AG04450 (cell line): ENCODE measurements at regions not wholly inside any gene's neighbourhood (a gene's known extent, or its start where the extent isn't known, plus 50 kb on each side); places are given as distances from the start of the nearest gene placed in this dataset.

Experiments used
- CTCF ChIA-PET: fragments of 300-600, 350-600 bp; formaldehyde crosslinking; extraction: SDS; loops from one replicate; lab custom pipeline; 2022; ENCODE audit warnings: antibody characterized with exemption, inconsistent platforms; lab: Charles Lee
- POLR2A ChIA-PET: fragments of 350-600 bp; formaldehyde crosslinking; extraction: SDS; loops from one replicate; lab custom pipeline; 2021; ENCODE audit warnings: antibody characterized with exemption, inconsistent platforms; lab: Yijun Ruan, JAX
- DNase-seq: peaks from one replicate; pipeline ENCODE4 v3.0.0-alpha.2; 2011; ENCODE audit warnings: low read depth, low spot score
- H3K27ac ChIP-seq: one replicate; pipeline ENCODE4 v1.5.1; 2012; ENCODE audit warnings: low read depth, low read length, control low read depth
- H3K27me3 ChIP-seq: one replicate; pipeline ENCODE4 v1.6.0; 2012; ENCODE audit warnings: low read length; ENCODE audit not compliant: control insufficient read depth, insufficient read depth
- H3K4me3 ChIP-seq: 2 replicates; pipeline ENCODE4 v1.5.1; 2011; ENCODE audit warnings: mild to moderate bottlenecking, low read depth, low read length, control low read depth
- H3K9me3 ChIP-seq: 2 replicates; pipeline ENCODE4 v1.5.1; 2012; ENCODE audit warnings: low read length; ENCODE audit not compliant: control insufficient read depth, insufficient read depth
- TF ChIP-seq, protein P1 (sequence below): IDR thresholded peaks from 2 replicates; pipeline ENCODE4 v1.5.1; 2011; ENCODE audit warnings: low read depth, low read length, control low read depth, inconsistent platforms

DNA sequence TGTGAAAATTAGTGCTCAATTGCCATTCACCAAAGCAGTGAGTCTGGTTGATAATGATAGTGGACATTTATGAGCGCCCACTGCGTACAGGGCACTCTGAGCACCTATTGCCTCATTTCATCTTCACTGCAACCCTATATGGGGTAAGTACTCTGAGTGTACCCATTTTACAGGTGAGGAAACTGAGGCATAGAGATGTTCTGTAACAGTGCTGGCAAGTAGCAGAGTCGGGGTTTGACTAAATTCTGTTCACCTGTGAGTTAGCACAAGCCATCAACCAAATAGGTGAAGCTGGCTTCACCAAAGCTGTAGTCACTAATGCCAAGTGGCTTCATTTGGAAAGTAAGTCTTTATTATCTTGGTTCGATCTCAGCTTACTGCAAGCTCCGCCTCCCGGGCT is 135.8 kb downstream of the SPAG6 start:
- Histone ChIP-seq H3K9me3 (peaks cover 9% of the 10 kb centered on the region; the same call in 1 of the 2 replicates), H3K4me3 (no peak overlapping the region), H3K27me3 (peaks cover 50% of the 10 kb centered on the region), H3K27ac (no peak overlapping the region)
- CTCF ChIA-PET, result no interaction called here
- DNase-seq, result no peak
- POLR2A ChIA-PET, result no interaction called here
- TF ChIP-seq, protein P1, sequence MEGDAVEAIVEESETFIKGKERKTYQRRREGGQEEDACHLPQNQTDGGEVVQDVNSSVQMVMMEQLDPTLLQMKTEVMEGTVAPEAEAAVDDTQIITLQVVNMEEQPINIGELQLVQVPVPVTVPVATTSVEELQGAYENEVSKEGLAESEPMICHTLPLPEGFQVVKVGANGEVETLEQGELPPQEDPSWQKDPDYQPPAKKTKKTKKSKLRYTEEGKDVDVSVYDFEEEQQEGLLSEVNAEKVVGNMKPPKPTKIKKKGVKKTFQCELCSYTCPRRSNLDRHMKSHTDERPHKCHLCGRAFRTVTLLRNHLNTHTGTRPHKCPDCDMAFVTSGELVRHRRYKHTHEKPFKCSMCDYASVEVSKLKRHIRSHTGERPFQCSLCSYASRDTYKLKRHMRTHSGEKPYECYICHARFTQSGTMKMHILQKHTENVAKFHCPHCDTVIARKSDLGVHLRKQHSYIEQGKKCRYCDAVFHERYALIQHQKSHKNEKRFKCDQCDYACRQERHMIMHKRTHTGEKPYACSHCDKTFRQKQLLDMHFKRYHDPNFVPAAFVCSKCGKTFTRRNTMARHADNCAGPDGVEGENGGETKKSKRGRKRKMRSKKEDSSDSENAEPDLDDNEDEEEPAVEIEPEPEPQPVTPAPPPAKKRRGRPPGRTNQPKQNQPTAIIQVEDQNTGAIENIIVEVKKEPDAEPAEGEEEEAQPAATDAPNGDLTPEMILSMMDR, result no peak

DNA sequence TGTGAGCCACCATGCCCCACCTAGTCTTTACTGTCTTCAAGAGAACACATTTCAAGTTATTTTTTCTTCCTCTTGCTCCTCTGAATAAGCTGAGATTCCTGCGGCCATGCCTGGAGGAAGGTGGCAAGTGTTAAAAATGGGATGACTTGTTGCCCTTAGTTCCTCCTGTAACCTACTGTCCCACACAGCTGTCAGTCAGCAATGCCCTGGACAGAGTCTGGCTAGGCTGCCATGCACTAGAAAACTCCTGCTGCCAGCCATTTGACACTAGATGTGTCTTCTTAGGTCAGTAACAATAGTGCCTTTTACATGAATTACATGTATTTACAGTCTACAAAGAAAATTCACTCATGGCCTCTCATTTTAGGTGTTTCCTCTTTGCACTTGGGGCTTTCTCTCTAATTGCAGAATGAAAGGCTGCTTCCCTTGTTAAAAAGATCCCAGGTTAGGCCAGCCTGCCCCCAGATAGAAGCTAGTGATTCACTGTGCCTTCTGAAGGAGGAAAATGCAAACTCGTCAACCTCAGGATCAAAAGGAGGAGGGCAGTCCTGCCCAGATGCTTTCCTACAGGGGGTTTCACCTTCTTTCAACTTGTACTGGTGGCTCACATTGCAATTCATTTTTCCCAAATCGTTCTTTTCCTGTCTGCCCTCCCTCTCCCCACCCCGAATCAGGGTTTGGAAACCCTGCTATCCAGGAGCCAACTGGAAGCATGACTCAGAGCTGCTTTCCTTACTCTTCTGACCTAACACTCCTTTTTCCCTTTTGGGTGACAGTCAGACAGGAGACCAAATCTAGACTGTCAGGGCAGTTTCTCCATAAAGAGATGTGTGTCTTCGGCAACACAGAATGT is 136.6 kb downstream of the SPAG6 start:
- POLR2A ChIA-PET, result interaction anchor here (1.3 kb wide), 1 partner anchor 45 kb away, joined by 5 read pairs; no protein-coding TSS in a partner anchor
- CTCF ChIA-PET, result no interaction called here
- no peak overlapping the region for H3K4me3 ChIP-seq

DNA sequence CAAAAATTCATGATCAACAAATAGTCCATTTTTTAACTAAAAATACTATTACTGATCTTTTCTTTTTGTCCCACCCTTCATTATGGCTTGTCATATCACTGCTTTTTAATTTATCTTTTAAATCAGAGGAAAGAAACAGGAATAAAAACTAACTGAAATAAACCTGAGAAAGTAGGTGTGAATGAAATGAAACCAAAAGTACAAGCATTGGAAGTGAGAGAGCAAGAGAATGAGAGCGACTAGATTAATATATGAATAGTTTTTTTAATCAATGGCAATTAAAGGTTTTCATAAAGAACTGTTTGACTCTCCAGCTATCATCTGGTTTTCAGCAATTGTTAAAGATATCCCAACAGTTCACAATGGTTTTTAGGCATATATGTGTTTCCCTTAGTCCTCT is 137.8 kb downstream of the SPAG6 start:
- POLR2A ChIA-PET, result no interaction called here
- TF ChIP-seq, protein P1, result no peak
- no peak overlapping the region for H3K4me3 ChIP-seq
- no peak for DNase-seq
- no peaks in the 10 kb centered on the region for H3K9me3 ChIP-seq
- CTCF ChIA-PET, result no interaction called here
- no peak overlapping the region for H3K27ac ChIP-seq
- peaks cover 32% of the 10 kb centered on the region for H3K27me3 ChIP-seq

More for the DNA sequence above, 136.6 kb downstream of the SPAG6 start:
- no peak overlapping the region for H3K27ac ChIP-seq
- peaks cover 9% of the 10 kb centered on the region; the same call in 1 of the 2 replicates for H3K9me3 ChIP-seq
- H3K27me3 ChIP-seq, result peaks cover 44% of the 10 kb centered on the region
- DNase-seq, result no peak
- TF ChIP-seq, protein P1, result no peak
